OCI-LY7 (cell line): ENCODE measurements at regions not wholly inside any gene's neighbourhood (a gene's known extent, or its start where the extent isn't known, plus 50 kb on each side); places are given as distances from the start of the nearest gene placed in this dataset.

Experiments
- BruUV-seq: library from RNA; stranded (reverse); fragments of 400-500 nt; replicated peaks from 2 replicates; lab custom pipeline; 2021; lab: Mats Ljungman, UMichigan
- CTCF ChIA-PET: fragments of 300-600 bp; sonication (Branson Sonifier 250); formaldehyde crosslinking; loops from one replicate; lab custom pipeline; 2022; ENCODE audit warnings: antibody characterized with exemption; ENCODE audit not compliant: unreplicated experiment; lab: Charles Lee
- POLR2A ChIA-PET: fragments of 300-600 bp; sonication (Branson Sonifier 250); formaldehyde crosslinking; loops from one replicate; lab custom pipeline; 2022; ENCODE audit warnings: antibody characterized with exemption; lab: Charles Lee
- DNase-seq: peaks from one replicate; pipeline ENCODE4 v3.0.0-alpha.2; 2015; ENCODE audit warnings: low spot score
- H2AFZ ChIP-seq: fragments of 200-600 bp; sonication (generic), shearing (Covaris generic); 2 replicates; pipeline ENCODE4 v1.6.1; 2014; ENCODE audit warnings: mild to moderate bottlenecking, antibody characterized with exemption, low read length, moderate library complexity
- H3K27ac ChIP-seq: fragments of 200-600 bp; sonication (generic); 2 replicates; pipeline ENCODE4 v1.5.1; 2014; ENCODE audit warnings: mixed run types, low read depth, mild to moderate bottlenecking, moderate library complexity, low read length, inconsistent platforms; ENCODE audit not compliant: poor library complexity, severe bottlenecking
- H3K36me3 ChIP-seq: fragments of 200-600 bp; sonication (generic); 2 replicates; pipeline ENCODE4 v1.6.1; 2014; ENCODE audit warnings: mild to moderate bottlenecking, antibody characterized with exemption, low read length, moderate library complexity, mixed read lengths; ENCODE audit not compliant: insufficient read depth
- H3K4me1 ChIP-seq: fragments of 200-600 bp; sonication (generic); 2 replicates; pipeline ENCODE4 v1.5.1; 2014; ENCODE audit warnings: mild to moderate bottlenecking, low read length; ENCODE audit not compliant: insufficient read depth, poor library complexity, severe bottlenecking
- H3K4me2 ChIP-seq: fragments of 200-600 bp; sonication (generic); 2 replicates; pipeline ENCODE4 v1.6.1; 2014; ENCODE audit warnings: mild to moderate bottlenecking, low read length
- H3K4me3 ChIP-seq: fragments of 200-600 bp; sonication (generic); 2 replicates; pipeline ENCODE4 v1.5.1; 2014; ENCODE audit warnings: mild to moderate bottlenecking, low read depth, low read length; ENCODE audit not compliant: poor library complexity, severe bottlenecking
- H3K79me2 ChIP-seq: fragments of 200-600 bp; sonication (generic); 2 replicates; pipeline ENCODE4 v1.6.1; 2016; ENCODE audit warnings: low read depth, mild to moderate bottlenecking, low read length, moderate library complexity, mixed read lengths; ENCODE audit not compliant: insufficient read depth
- H3K9me2 ChIP-seq: fragments of 200-600 bp; sonication (generic); 2 replicates; pipeline ENCODE4 v1.6.1; 2016; ENCODE audit warnings: mild to moderate bottlenecking, low read length, mixed read lengths; ENCODE audit not compliant: insufficient read depth
- H3K9me3 ChIP-seq: fragments of 200-600 bp; sonication (generic); 2 replicates; pipeline ENCODE4 v1.6.1; 2014; ENCODE audit warnings: mild to moderate bottlenecking, mixed run types, low read length, mixed read lengths
- H4K20me1 ChIP-seq: fragments of 200-600 bp; sonication (generic); 2 replicates; pipeline ENCODE4 v1.6.1; 2014; ENCODE audit warnings: mild to moderate bottlenecking, antibody characterized with exemption, low read length, moderate library complexity, mixed read lengths; ENCODE audit not compliant: insufficient read depth
- EZH2phosphoT487 ChIP-seq: fragments of 200-600 bp; sonication (generic); IDR thresholded peaks from 2 replicates; pipeline ENCODE4 v1.6.1; 2018; ENCODE audit warnings: low read depth, borderline replicate concordance, mild to moderate bottlenecking, mixed run types, antibody characterized with exemption, low read length, moderate library complexity, mixed read lengths
- intact Hi-C: fragments of 100-400 bp; cut with micrococcal nuclease; formaldehyde crosslinking; loops from one replicate; pipeline ENCODE4 v1.10.0; 2022; ENCODE audit not compliant: unreplicated experiment
- TF ChIP-seq, protein P1 (sequence below): fragments of 200-600 bp; sonication (generic); conservative IDR thresholded peaks from 2 replicates; pipeline ENCODE4 v1.5.1; 2014; ENCODE audit warnings: mild to moderate bottlenecking, antibody characterized with exemption, low read length, moderate library complexity, mixed read lengths

DNA sequence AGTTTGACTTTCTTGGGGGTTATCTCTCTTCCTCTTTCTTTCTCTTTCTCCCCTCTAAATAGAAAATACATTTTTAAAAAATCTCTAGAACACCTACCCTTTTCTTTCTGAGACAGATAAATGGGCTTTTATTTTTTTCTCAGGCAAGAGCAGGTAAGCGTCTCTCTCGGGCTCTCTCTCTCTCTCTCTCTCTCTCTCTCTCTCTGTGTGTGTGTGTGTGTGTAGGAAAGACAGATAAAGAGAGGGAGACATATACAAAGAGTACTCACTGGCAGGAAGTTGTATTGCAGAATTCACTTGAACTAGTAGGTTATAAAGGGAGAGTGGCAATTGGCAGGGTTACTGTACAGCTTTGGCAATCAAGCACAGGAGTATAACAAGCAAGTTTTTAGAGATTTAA lies 118.1 kb upstream of the LSAMP start:
- ChIA-PET POLR2A (no interaction called here), CTCF (no interaction called here)
- TF ChIP-seq, protein P1, sequence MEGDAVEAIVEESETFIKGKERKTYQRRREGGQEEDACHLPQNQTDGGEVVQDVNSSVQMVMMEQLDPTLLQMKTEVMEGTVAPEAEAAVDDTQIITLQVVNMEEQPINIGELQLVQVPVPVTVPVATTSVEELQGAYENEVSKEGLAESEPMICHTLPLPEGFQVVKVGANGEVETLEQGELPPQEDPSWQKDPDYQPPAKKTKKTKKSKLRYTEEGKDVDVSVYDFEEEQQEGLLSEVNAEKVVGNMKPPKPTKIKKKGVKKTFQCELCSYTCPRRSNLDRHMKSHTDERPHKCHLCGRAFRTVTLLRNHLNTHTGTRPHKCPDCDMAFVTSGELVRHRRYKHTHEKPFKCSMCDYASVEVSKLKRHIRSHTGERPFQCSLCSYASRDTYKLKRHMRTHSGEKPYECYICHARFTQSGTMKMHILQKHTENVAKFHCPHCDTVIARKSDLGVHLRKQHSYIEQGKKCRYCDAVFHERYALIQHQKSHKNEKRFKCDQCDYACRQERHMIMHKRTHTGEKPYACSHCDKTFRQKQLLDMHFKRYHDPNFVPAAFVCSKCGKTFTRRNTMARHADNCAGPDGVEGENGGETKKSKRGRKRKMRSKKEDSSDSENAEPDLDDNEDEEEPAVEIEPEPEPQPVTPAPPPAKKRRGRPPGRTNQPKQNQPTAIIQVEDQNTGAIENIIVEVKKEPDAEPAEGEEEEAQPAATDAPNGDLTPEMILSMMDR = no peak
- TF ChIP-seq EZH2phosphoT487 = no peak
- Histone ChIP-seq H3K27ac (no peak overlapping the region), H3K9me2 (no peaks in the 10 kb centered on the region), H3K36me3 (no peaks in the 10 kb centered on the region), H2AFZ (no peak overlapping the region), H3K9me3 (no peaks in the 10 kb centered on the region), H3K4me1 (no peaks in the 10 kb centered on the region), H3K4me3 (no peak overlapping the region), H3K79me2 (no peaks in the 10 kb centered on the region), H4K20me1 (no peaks in the 10 kb centered on the region), H3K4me2 (no peak overlapping the region)
- intact Hi-C loops = no loop called here
- BruUV-seq = no TSS peak
- no peak for DNase-seq

DNA sequence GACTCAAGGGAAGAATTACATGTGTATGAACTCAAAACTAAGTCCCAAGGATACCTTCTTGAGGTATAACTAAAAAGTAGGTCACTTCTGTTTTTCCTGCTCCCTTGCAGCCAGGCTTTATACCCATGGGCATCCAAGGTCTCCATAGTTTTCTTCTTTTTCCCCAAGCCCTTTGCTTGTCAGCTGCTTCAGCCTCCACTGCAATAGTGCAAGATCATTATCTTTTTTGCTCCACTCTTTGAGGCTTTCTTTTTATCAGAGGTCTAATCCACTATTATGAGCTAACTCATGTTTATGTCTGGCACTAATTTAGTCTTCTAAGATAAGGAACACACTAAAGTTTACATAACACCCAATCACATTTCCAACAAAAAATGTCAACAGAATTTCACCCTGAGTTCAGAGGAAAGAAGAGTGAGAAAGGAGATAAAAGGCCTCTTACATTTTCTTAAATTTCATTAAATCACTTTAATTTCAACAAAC lies 121.2 kb upstream of the LSAMP start:
- Histone ChIP-seq H3K4me1 (no peaks in the 10 kb centered on the region), H3K9me3 (no peaks in the 10 kb centered on the region), H4K20me1 (no peaks in the 10 kb centered on the region), H2AFZ (no peak overlapping the region), H3K27ac (no peak overlapping the region), H3K36me3 (no peaks in the 10 kb centered on the region), H3K4me2 (no peak overlapping the region), H3K9me2 (no peaks in the 10 kb centered on the region), H3K4me3 (no peak overlapping the region), H3K79me2 (no peaks in the 10 kb centered on the region)
- TF ChIP-seq, protein P1 = no peak
- TF ChIP-seq EZH2phosphoT487 = no peak
- BruUV-seq = no TSS peak
- no peak for DNase-seq
- intact Hi-C loops = no loop called here
- POLR2A ChIA-PET = no interaction called here
- CTCF ChIA-PET = no interaction called here

DNA sequence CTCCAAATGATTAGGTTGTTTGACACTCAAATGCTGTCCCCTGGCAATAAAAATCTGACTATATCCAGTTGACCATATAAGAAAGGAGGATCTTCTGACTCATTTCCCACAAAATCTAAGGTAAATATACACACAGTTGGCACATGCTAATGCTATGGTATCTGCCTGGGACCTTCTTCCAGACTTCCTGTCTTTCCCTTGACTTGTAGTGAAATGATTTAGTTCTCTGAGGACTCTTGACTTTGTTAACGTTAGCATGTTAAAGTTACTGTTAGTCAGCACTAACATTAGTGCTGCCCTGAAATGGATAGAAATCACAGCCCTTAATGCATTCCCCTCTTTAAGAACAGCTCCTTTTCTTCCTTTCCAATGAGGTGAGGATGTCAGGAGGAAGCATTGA lies 124.3 kb upstream of the LSAMP start:
- TF ChIP-seq, protein P1 = no peak
- no peak for TF ChIP-seq EZH2phosphoT487
- Histone ChIP-seq H3K4me1 (no peaks in the 10 kb centered on the region), H3K4me2 (no peak overlapping the region), H3K9me3 (no peaks in the 10 kb centered on the region), H3K9me2 (no peaks in the 10 kb centered on the region), H3K4me3 (no peak overlapping the region), H3K27ac (no peak overlapping the region), H2AFZ (no peak overlapping the region), H3K79me2 (no peaks in the 10 kb centered on the region), H3K36me3 (no peaks in the 10 kb centered on the region), H4K20me1 (no peaks in the 10 kb centered on the region)
- DNase-seq = no peak
- BruUV-seq = no TSS peak
- ChIA-PET POLR2A (no interaction called here), CTCF (no interaction called here)
- intact Hi-C loops = no loop called here
